H1 (cell line): ENCODE measurements at regions not wholly inside any gene's neighbourhood (a gene's known extent, or its start where the extent isn't known, plus 50 kb on each side); places are given as distances from the start of the nearest gene placed in this dataset.

Source experiments
- CTCF ChIA-PET: fragments of 300-600 bp; sonication (Branson Sonifier 250); formaldehyde crosslinking; loops from one replicate; lab custom pipeline; 2021; ENCODE audit not compliant: partially characterized antibody; lab: Charles Lee
- POLR2A ChIA-PET: fragments of 300-600 bp; sonication (Branson Sonifier 250); formaldehyde crosslinking; loops from one replicate; lab custom pipeline; 2021; ENCODE audit warnings: inconsistent platforms; ENCODE audit not compliant: partially characterized antibody; lab: Charles Lee
- DNase-seq, 2 experiments: peaks; one replicate each; pipeline versions ENCODE4 v3.0.0 to v3.0.0-alpha.2; 2010 to 2022; ENCODE audit warnings: low spot score in 2 of 2, low read depth in 1 of 2, mixed read lengths in 1 of 2
- FAIRE-seq: peaks from 2 replicates; lab custom pipeline; 2011; peaks lifted over from hg19 to GRCh38; lab: Jason Lieb, UNC
- H2AFZ ChIP-seq: 2 replicates; pipeline ENCODE4 v1.8.1; 2012; ENCODE audit warnings: low read length, inconsistent platforms
- H2AK5ac ChIP-seq: 2 replicates; pipeline ENCODE4 v1.6.1; 2013; ENCODE audit warnings: low read depth, low read length
- H2BK120ac ChIP-seq: replicated peaks from 2 replicates; pipeline ENCODE3; 2013; ENCODE audit warnings: low read depth, low read length, inconsistent platforms
- H2BK12ac ChIP-seq: 2 replicates; pipeline ENCODE4 v1.6.1; 2013; ENCODE audit warnings: low read depth, low read length
- H2BK15ac ChIP-seq: 2 replicates; pipeline ENCODE4 v1.6.1; 2013; ENCODE audit warnings: low read length
- H2BK20ac ChIP-seq: 2 replicates; pipeline ENCODE4 v1.6.1; 2013; ENCODE audit warnings: low read length
- H2BK5ac ChIP-seq: 2 replicates; pipeline ENCODE4 v1.6.1; 2013; ENCODE audit warnings: low read depth, low read length
- H3K14ac ChIP-seq: 2 replicates; pipeline ENCODE4 v1.6.1; 2013; ENCODE audit warnings: inconsistent platforms; ENCODE audit not compliant: insufficient read length
- H3K18ac ChIP-seq: 2 replicates; pipeline ENCODE4 v1.6.1; 2013; ENCODE audit warnings: low read length; ENCODE audit errors: extremely low read depth
- H3K23ac ChIP-seq: 2 replicates; pipeline ENCODE4 v1.6.1; 2013; ENCODE audit warnings: inconsistent platforms; ENCODE audit not compliant: insufficient read length
- H3K23me2 ChIP-seq: 2 replicates; pipeline ENCODE4 v1.6.1; 2013; ENCODE audit warnings: low read depth, low read length
- H3K27ac ChIP-seq: 2 replicates; pipeline ENCODE4 v1.6.1; 2011; ENCODE audit warnings: low read depth, low read length, inconsistent platforms
- H3K27me3 ChIP-seq, 4 experiments: replicated peaks in 1 of 4; 1 replicate in 1 of 4; 2 replicates in 3 of 4; pipeline versions ENCODE4 v1.6.1 to v1.8.1; 2011 to 2013; ENCODE audit warnings: low read length in 3 of 4, mild to moderate bottlenecking in 3 of 4, inconsistent platforms in 2 of 4, mixed read lengths in 2 of 4, moderate library complexity in 1 of 4; ENCODE audit not compliant: control insufficient read depth in 3 of 4, insufficient read depth in 3 of 4; ENCODE audit errors: extremely low read depth in 1 of 4
- H3K36me3 ChIP-seq, 4 experiments: 2 replicates each; pipeline versions ENCODE4 v1.6.1 to v1.8.1; 2011 to 2013; ENCODE audit warnings: mild to moderate bottlenecking in 4 of 4, low read length in 3 of 4, moderate library complexity in 2 of 4, control low read depth in 1 of 4, inconsistent platforms in 1 of 4; ENCODE audit not compliant: insufficient read depth in 4 of 4, control insufficient read depth in 2 of 4
- H3K4ac ChIP-seq: replicated peaks from 2 replicates; pipeline ENCODE3; 2013; ENCODE audit warnings: low read length, low read depth, mixed read lengths, inconsistent platforms; ENCODE audit not compliant: insufficient read length
- H3K4me1 ChIP-seq, 4 experiments: replicated peaks in 1 of 4; 1 replicate in 1 of 4; 2 replicates in 3 of 4; pipeline versions ENCODE4 v1.6.1 to v1.8.1; 2011 to 2013; ENCODE audit warnings: low read length in 3 of 4, inconsistent platforms in 2 of 4, mixed read lengths in 1 of 4; ENCODE audit not compliant: insufficient read depth in 4 of 4, control insufficient read depth in 3 of 4
- H3K4me2 ChIP-seq, 2 experiments: 2 replicates each; pipeline versions ENCODE4 v1.6.1 to v1.8.1; 2011 to 2013; ENCODE audit warnings: low read depth in 2 of 2, low read length in 2 of 2, control low read depth in 1 of 2, inconsistent platforms in 1 of 2, mild to moderate bottlenecking in 1 of 2; ENCODE audit not compliant: insufficient read depth in 1 of 2
- H3K4me3 ChIP-seq, 4 experiments: fragments of 200-600, 300-600 bp in 1 of 4; sonication (generic), shearing (Covaris generic), sonication (Bioruptor Twin) in 1 of 4; 2 replicates each; pipeline versions ENCODE4 v1.5.1 to v1.8.1; 2011 to 2016; ENCODE audit warnings: low read length in 4 of 4, low read depth in 3 of 4, control low read depth in 2 of 4, inconsistent platforms in 2 of 4, mild to moderate bottlenecking in 2 of 4, mixed read lengths in 1 of 4, moderate library complexity in 1 of 4; ENCODE audit not compliant: insufficient read depth in 2 of 4; ENCODE audit errors: extremely low read depth in 1 of 4
- H3K56ac ChIP-seq: replicated peaks from 2 replicates; pipeline ENCODE3; 2013; ENCODE audit warnings: low read depth, mild to moderate bottlenecking, mixed read lengths, low read length, inconsistent platforms; ENCODE audit not compliant: insufficient read length
- H3K79me1 ChIP-seq: 2 replicates; pipeline ENCODE4 v1.6.1; 2013; ENCODE audit warnings: low read depth, low read length, control low read depth
- H3K79me2 ChIP-seq, 2 experiments: 2 replicates each; pipeline versions ENCODE4 v1.6.1 to v1.8.1; 2012 to 2013; ENCODE audit warnings: low read length in 2 of 2, mild to moderate bottlenecking in 2 of 2, inconsistent platforms in 1 of 2; ENCODE audit not compliant: insufficient read depth in 2 of 2, control insufficient read depth in 1 of 2
- H3K9ac ChIP-seq, 4 experiments: replicated peaks in 1 of 4; 1 replicate in 1 of 4; 2 replicates in 3 of 4; pipeline versions ENCODE4 v1.6.1 to v1.8.1; 2011 to 2013; ENCODE audit warnings: low read depth in 3 of 4, low read length in 3 of 4, control low read depth in 2 of 4, mild to moderate bottlenecking in 2 of 4, moderate library complexity in 2 of 4, inconsistent platforms in 1 of 4; ENCODE audit errors: extremely low read depth in 1 of 4
- H3K9me3 ChIP-seq, 2 experiments: 2 replicates each; pipeline versions ENCODE4 v1.6.1 to v1.8.1; 2012 to 2013; ENCODE audit warnings: mild to moderate bottlenecking in 2 of 2, moderate library complexity in 2 of 2, control low read depth in 1 of 2, inconsistent platforms in 1 of 2, low read depth in 1 of 2, low read length in 1 of 2, mixed read lengths in 1 of 2; ENCODE audit not compliant: insufficient read depth in 2 of 2
- H4K20me1 ChIP-seq, 2 experiments: replicated peaks in 1 of 2; 2 replicates each; pipeline versions ENCODE3 to v1.8.1; 2011 to 2013; ENCODE audit warnings: inconsistent platforms in 2 of 2, low read length in 2 of 2, mild to moderate bottlenecking in 1 of 2; ENCODE audit not compliant: insufficient read depth in 2 of 2, control insufficient read depth in 1 of 2
- H4K5ac ChIP-seq: 2 replicates; pipeline ENCODE4 v1.6.1; 2013; ENCODE audit warnings: low read length, low read depth, mixed read lengths, inconsistent platforms; ENCODE audit not compliant: insufficient read length
- H4K8ac ChIP-seq: 2 replicates; pipeline ENCODE4 v1.8.0; 2013; ENCODE audit warnings: mild to moderate bottlenecking, moderate library complexity, low read length, inconsistent platforms; ENCODE audit not compliant: insufficient read depth; ENCODE audit errors: extremely low read depth
- H4K91ac ChIP-seq: replicated peaks from 2 replicates; pipeline ENCODE3; 2013; ENCODE audit warnings: low read length, mixed read lengths, inconsistent platforms; ENCODE audit not compliant: insufficient read length
- BACH1 ChIP-seq: IDR thresholded peaks from 2 replicates; pipeline ENCODE4 v1.6.1; 2012; ENCODE audit warnings: low read length, improper control_type of control experiment
- CREB1 ChIP-seq: IDR thresholded peaks from 2 replicates; pipeline ENCODE4 v1.6.1; 2012; ENCODE audit warnings: inconsistent platforms
- EGR1 ChIP-seq: IDR thresholded peaks from 2 replicates; pipeline ENCODE4 v1.6.1; 2011; ENCODE audit warnings: low read depth, low read length, borderline replicate concordance
- EZH2 ChIP-seq: fragments of 200-600 bp; sonication (generic); IDR thresholded peaks from 2 replicates; pipeline ENCODE4 v1.7.1; 2012; ENCODE audit warnings: low read depth, mild to moderate bottlenecking, moderate library complexity, low read length, inconsistent platforms; ENCODE audit not compliant: severe bottlenecking
- GABPA ChIP-seq: IDR thresholded peaks from 2 replicates; pipeline ENCODE4 v1.6.1; 2011; ENCODE audit warnings: mild to moderate bottlenecking, low read length, moderate library complexity, borderline replicate concordance; ENCODE audit not compliant: insufficient read depth
- GTF2F1 ChIP-seq: IDR thresholded peaks from 2 replicates; pipeline ENCODE4 v1.6.1; 2012; ENCODE audit warnings: low read depth, low read length, improper control_type of control experiment, borderline replicate concordance
- JUN ChIP-seq: IDR thresholded peaks from 2 replicates; pipeline ENCODE4 v1.6.1; 2011; ENCODE audit warnings: low read depth, mild to moderate bottlenecking, improper control_type of control experiment, low read length
- MAX ChIP-seq: IDR thresholded peaks from 2 replicates; pipeline ENCODE4 v1.6.1; 2012; ENCODE audit warnings: inconsistent platforms
- POLR2A ChIP-seq, 2 experiments: IDR thresholded peaks; 1 replicate in 1 of 2; 2 replicates in 1 of 2; pipeline ENCODE4 v1.6.1; 2011; ENCODE audit warnings: low read depth in 2 of 2, low read length in 2 of 2, mild to moderate bottlenecking in 2 of 2; ENCODE audit errors: control extremely low read depth in 1 of 2
- RXRA ChIP-seq: IDR thresholded peaks from 2 replicates; pipeline ENCODE4 v1.6.1; 2011; ENCODE audit warnings: low read depth, mild to moderate bottlenecking, low read length, moderate library complexity; ENCODE audit not compliant: insufficient read depth
- SIRT6 ChIP-seq: IDR thresholded peaks from one replicate; pipeline ENCODE4 v1.7.1; 2012; ENCODE audit warnings: low read length, inconsistent platforms
- TEAD4 ChIP-seq: IDR thresholded peaks from 2 replicates; pipeline ENCODE4 v1.6.1; 2012; ENCODE audit warnings: low read depth, low read length, inconsistent platforms, mixed read lengths
- YY1 ChIP-seq: IDR thresholded peaks from 2 replicates; pipeline ENCODE4 v1.6.1; 2011; ENCODE audit warnings: low read depth, mild to moderate bottlenecking, low read length
- WGBS, 2 experiments: shearing (Covaris generic) in 1 of 2; methylation state at CpG; one replicate each; pipeline versions ENCODE4 v1.1.6 to v1.1.7; 2013 to 2015; ENCODE audit warnings: low lambda C conversion rate in 2 of 2, mixed read lengths in 2 of 2, inconsistent platforms in 1 of 2, low coverage in 1 of 2, missing lambda C conversion rate in 1 of 2; ENCODE audit not compliant: insufficient replicate concordance in 2 of 2, insufficient coverage in 1 of 2, insufficient read length in 1 of 2; ENCODE audit errors: extremely low coverage in 1 of 2, missing lambda C conversion rate in 1 of 2; 5-methylcytosine and 5-hydroxymethylcytosine counted together

GRCh38 chr9:110109333-110110092 is 98.4 kb downstream of the C9orf152 start:
- Histone ChIP-seq H2BK12ac (no peak overlapping the region), H2BK5ac (no peak overlapping the region), H3K9me3 (no peaks in the 10 kb centered on the region), H3K4ac (no peak overlapping the region), H3K9ac (no peak overlapping the region), H3K23ac (no peak overlapping the region), H3K14ac (no peak overlapping the region), H2BK15ac (no peak overlapping the region), H2BK20ac (no peak overlapping the region), H3K27ac (no peak overlapping the region), H3K18ac (no peak overlapping the region), H2AFZ (no peak overlapping the region), H4K20me1 (peaks cover 2 to 4% of the 10 kb centered on the region in 2 experiments), H3K4me2 (no peak overlapping the region), H4K5ac (no peak overlapping the region), H3K4me3 (no peak overlapping the region), H3K4me1 (peaks cover 0 to 25% (median 8%) of the 10 kb centered on the region in 4 experiments; a peak in 5 of 7 replicates), H3K23me2 (no peaks in the 10 kb centered on the region), H3K79me1 (no peaks in the 10 kb centered on the region; the same call in 1 of the 2 replicates), H3K27me3 (no peaks in the 10 kb centered on the region), H4K91ac (no peak overlapping the region), H3K36me3 (no peaks in the 10 kb centered on the region), H2BK120ac (no peak overlapping the region), H3K79me2 (peaks cover 0 to 51% of the 10 kb centered on the region in 2 experiments; a peak in 2 of 4 replicates), H4K8ac (no peak overlapping the region), H2AK5ac (no peak overlapping the region; the same call in 1 of the 2 replicates), H3K56ac (no peak overlapping the region)
- ChIA-PET CTCF (interaction anchor here (0.6 to 1.9 kb wide), 5 partner anchors 17 to 52 kb away, joined by 3 to 4 read pairs (median 4); no protein-coding TSS in a partner anchor), POLR2A (no interaction called here)
- DNase-seq = no peak
- TF ChIP-seq TEAD4 = no peak
- TF ChIP-seq JUN = no peak
- TF ChIP-seq EZH2 = no peak
- TF ChIP-seq BACH1 = no peak
- no peak for TF ChIP-seq MAX
- TF ChIP-seq EGR1 = no peak
- no peak for TF ChIP-seq GABPA
- no peak for TF ChIP-seq GTF2F1
- TF ChIP-seq YY1 = no peak
- TF ChIP-seq POLR2A (IDR thresholded peaks at IDR 0.05; ENCODE audit: control extremely low read depth in 1 of 2, low read depth in 2 of 2, low read length in 2 of 2) = no peak
- TF ChIP-seq SIRT6 = no peak
- no peak for TF ChIP-seq CREB1
- TF ChIP-seq RXRA = no peak
- 74% methylated on average over 7 of the region's 7 CpGs; no CpG with 5 or more reads in 1 of the 2 experiments for WGBS, 2 experiments
- no peak for FAIRE-seq
